Thymus (tissue), 11 donors: ENCODE measurements at regions not wholly inside any gene's neighbourhood (a gene's known extent, or its start where the extent isn't known, plus 50 kb on each side); places are given as distances from the start of the nearest gene placed in this dataset.

Experiments used
- DNase-seq, 9 donors: peaks; one replicate each; pipeline ENCODE4 v3.0.0-alpha.2; 2013; ENCODE audit warnings: low spot score in 9 of 9, low read depth in 6 of 9, missing footprints in 1 of 9
- H3K27ac ChIP-seq, 2 donors: one replicate each; pipeline ENCODE4 v1.5.1; 2013; ENCODE audit warnings: control low read depth in 1 of 2, low read depth in 1 of 2, low read length in 1 of 2, mild to moderate bottlenecking in 1 of 2, moderate library complexity in 1 of 2
- H3K27me3 ChIP-seq, 2 donors: one replicate each; pipeline ENCODE4 v1.5.1; 2013; ENCODE audit warnings: low read length in 1 of 2; ENCODE audit not compliant: control insufficient read depth in 2 of 2, insufficient read depth in 1 of 2
- H3K36me3 ChIP-seq, 2 donors: one replicate each; pipeline ENCODE4 v1.5.1; 2013; ENCODE audit warnings: low read length in 1 of 2, mild to moderate bottlenecking in 1 of 2, moderate library complexity in 1 of 2; ENCODE audit not compliant: control insufficient read depth in 2 of 2, insufficient read depth in 2 of 2
- H3K4me1 ChIP-seq, 2 donors: one replicate each; pipeline ENCODE4 v1.5.1; 2013; ENCODE audit warnings: low read length in 2 of 2; ENCODE audit not compliant: control insufficient read depth in 2 of 2, insufficient read depth in 2 of 2
- H3K4me3 ChIP-seq, 2 donors: one replicate each; pipeline ENCODE4 v1.5.1; 2013; ENCODE audit warnings: low read length in 2 of 2, control low read depth in 1 of 2, mild to moderate bottlenecking in 1 of 2
- H3K9me3 ChIP-seq, 2 donors: one replicate each; pipeline ENCODE4 v1.5.1; 2013; ENCODE audit warnings: low read length in 1 of 2, mild to moderate bottlenecking in 1 of 2; ENCODE audit not compliant: control insufficient read depth in 2 of 2, insufficient read depth in 1 of 2
- WGBS: extraction: QIAGEN DNeasy Blood & Tissue Kit; methylation state at CpG from one replicate; pipeline ENCODE4 v1.1.7; 2013; 5-methylcytosine and 5-hydroxymethylcytosine counted together
- donor health status: healthy.

DNA sequence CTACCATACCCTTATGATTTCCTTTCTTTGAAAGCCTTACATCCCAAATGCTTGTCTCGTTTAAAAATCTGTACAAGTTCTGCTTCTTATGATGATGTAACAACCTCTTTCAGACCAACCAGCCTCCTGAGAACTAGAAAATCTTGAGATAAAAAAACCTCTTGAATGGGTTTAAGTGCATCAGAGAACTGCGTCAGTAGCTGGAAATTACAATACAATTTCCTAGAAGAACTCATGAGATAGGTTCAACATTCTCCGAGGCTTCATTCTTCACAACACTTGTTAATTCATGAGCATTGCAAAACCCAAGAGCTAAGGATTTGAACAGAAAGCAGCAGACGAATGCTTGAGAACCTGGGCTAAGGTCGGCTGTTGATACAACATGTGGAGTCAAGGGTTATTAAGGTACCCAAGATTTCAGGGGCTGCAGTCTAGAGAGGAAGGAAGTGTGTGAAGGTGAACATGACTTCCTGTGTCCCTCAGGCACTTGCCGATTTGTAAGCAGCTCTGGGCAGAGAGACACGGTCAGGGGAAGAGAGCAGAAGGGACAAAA is 286.0 kb downstream of the ICE1 start:
- DNase-seq, result no peak
- 70% methylated on average over 7 of the region's 7 CpGs for WGBS
- Histone ChIP-seq H3K27ac (no peak overlapping the region), H3K36me3 (no peaks in the 10 kb centered on the region), H3K4me1 (no peaks in the 10 kb centered on the region), H3K4me3 (no peak overlapping the region), H3K9me3 (peaks cover 0 to under 1% of the 10 kb centered on the region in 2 donors), H3K27me3 (no peaks in the 10 kb centered on the region)

- DNase-seq, result no peak
- Histone ChIP-seq H3K27me3 (no peaks in the 10 kb centered on the region), H3K4me1 (no peaks in the 10 kb centered on the region), H3K4me3 (no peak overlapping the region), H3K36me3 (no peaks in the 10 kb centered on the region), H3K27ac (no peak overlapping the region), H3K9me3 (no peaks in the 10 kb centered on the region)
- WGBS, result 43% methylated on average over 9 of the region's 9 CpGs
These were observed 282.5 kb downstream of the ICE1 start for GRCh38 chr5:5705010-5705409.

DNA sequence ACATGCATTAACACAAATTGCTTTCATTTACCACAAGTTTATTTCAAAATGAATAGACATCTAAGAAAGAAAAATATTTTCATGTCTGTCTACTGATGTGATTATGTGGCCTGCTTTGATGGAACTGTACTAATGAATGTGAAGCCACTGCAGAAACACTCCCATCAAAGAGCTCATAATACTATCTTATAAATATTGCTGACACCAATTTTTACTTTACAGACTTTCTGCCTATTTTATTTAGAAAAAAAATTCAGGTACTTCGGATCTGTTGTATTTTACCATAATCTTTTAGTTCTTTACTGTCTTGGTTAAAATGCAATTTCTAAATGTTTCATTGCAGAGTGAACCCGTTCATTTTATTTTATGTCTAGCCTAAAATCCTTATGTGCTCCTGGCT is 281.9 kb downstream of the ICE1 start:
- no peaks in the 10 kb centered on the region for H3K9me3 ChIP-seq
- H3K4me1 ChIP-seq, result no peaks in the 10 kb centered on the region
- H3K27ac ChIP-seq, result no peak overlapping the region
- 91% methylated on average over 2 of the region's 2 CpGs for whole genome bisulfite sequencing
- H3K4me3 ChIP-seq, result no peak overlapping the region
- DNase-seq, result no peak
- no peaks in the 10 kb centered on the region for H3K36me3 ChIP-seq
- no peaks in the 10 kb centered on the region for H3K27me3 ChIP-seq

GRCh38 chr5:5702934-5703333 is 280.5 kb downstream of the ICE1 start:
- no peak for DNase-seq
- Histone ChIP-seq H3K36me3 (no peaks in the 10 kb centered on the region), H3K4me3 (no peak overlapping the region), H3K27ac (no peak overlapping the region), H3K4me1 (no peaks in the 10 kb centered on the region), H3K9me3 (no peaks in the 10 kb centered on the region), H3K27me3 (no peaks in the 10 kb centered on the region)
- WGBS, result 94% methylated on average over 7 of the region's 7 CpGs

DNA sequence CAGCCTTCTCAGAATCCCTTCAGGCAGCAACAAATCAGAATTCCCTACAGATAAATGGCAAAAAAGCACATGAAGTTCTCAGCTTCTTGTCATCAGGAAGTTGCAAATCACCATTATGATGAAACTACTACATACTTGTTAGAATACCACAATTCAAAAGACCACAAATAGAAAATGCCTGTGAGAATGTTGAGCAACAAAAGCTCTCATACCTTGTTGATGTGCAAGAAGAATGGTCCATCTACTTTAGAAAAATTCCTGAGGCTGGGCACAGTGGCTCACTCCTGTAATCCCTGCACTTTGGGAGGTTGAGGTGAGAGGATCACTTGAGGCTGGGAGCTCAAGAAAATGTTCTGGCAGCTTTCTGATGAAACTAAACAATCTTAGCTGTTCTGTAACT is 278.1 kb downstream of the ICE1 start:
- no peak for DNase-seq
- no peaks in the 10 kb centered on the region for H3K27me3 ChIP-seq

GRCh38 chr5:5699062-5699461 is 276.6 kb downstream of the ICE1 start:
- no peaks in the 10 kb centered on the region for H3K27me3 ChIP-seq
- H3K9me3 ChIP-seq, result no peaks in the 10 kb centered on the region
- no peak overlapping the region for H3K27ac ChIP-seq
- WGBS, result 88% methylated on average over 12 of the region's 12 CpGs
- no peak for DNase-seq
- no peaks in the 10 kb centered on the region for H3K36me3 ChIP-seq
- no peak overlapping the region for H3K4me3 ChIP-seq
- no peaks in the 10 kb centered on the region for H3K4me1 ChIP-seq

More for the DNA sequence above, 278.1 kb downstream of the ICE1 start:
- Histone ChIP-seq H3K9me3 (no peaks in the 10 kb centered on the region), H3K36me3 (no peaks in the 10 kb centered on the region), H3K4me1 (no peaks in the 10 kb centered on the region), H3K4me3 (no peak overlapping the region), H3K27ac (no peak overlapping the region)

DNA sequence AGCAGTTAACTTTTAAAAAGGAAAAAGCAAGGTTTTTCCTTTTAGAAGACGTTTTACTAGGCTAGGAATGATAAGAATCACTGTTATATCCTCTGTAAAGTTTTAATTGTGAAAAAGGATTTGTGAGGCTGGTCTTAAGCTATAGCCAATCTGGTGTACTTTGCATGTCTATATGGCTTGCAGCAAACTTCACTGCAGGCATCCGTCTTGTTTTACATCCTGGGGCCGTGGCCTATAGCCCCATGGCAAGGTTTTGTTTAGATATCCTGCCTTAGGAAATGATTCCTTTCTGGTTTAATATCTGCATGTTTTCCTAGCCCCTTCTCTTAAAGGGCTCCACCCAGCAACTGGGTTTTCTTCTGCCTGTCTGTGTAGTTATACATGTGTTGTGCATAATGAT is 272.8 kb downstream of the ICE1 start:
- WGBS, result 44% methylated on average over 3 of the region's 3 CpGs

GRCh38 chr5:5688925-5689310 is 266.4 kb downstream of the ICE1 start:
- 79% methylated on average over 2 of the region's 2 CpGs for WGBS

More for the DNA sequence above, 272.8 kb downstream of the ICE1 start:
- no peak for DNase-seq
- Histone ChIP-seq H3K36me3 (no peaks in the 10 kb centered on the region), H3K27me3 (no peaks in the 10 kb centered on the region), H3K9me3 (no peaks in the 10 kb centered on the region), H3K4me3 (no peak overlapping the region), H3K4me1 (no peaks in the 10 kb centered on the region), H3K27ac (no peak overlapping the region)

GRCh38 chr5:5688194-5688924 is 265.9 kb downstream of the ICE1 start:
- no peak overlapping the region for H3K4me3 ChIP-seq
- no peaks in the 10 kb centered on the region for H3K27me3 ChIP-seq
- no peaks in the 10 kb centered on the region for H3K36me3 ChIP-seq
- no peaks in the 10 kb centered on the region for H3K9me3 ChIP-seq
- 36% methylated on average over 8 of the region's 8 CpGs for WGBS
- DNase-seq, result no peak
- no peaks in the 10 kb centered on the region for H3K4me1 ChIP-seq
- H3K27ac ChIP-seq, result no peak overlapping the region

More at GRCh38 chr5:5688925-5689310, 266.4 kb downstream of the ICE1 start:
- H3K27me3 ChIP-seq, result no peaks in the 10 kb centered on the region
- H3K27ac ChIP-seq, result no peak overlapping the region
- H3K36me3 ChIP-seq, result no peaks in the 10 kb centered on the region
- H3K4me3 ChIP-seq, result no peak overlapping the region
- DNase-seq, result no peak
- H3K9me3 ChIP-seq, result no peaks in the 10 kb centered on the region
- H3K4me1 ChIP-seq, result no peaks in the 10 kb centered on the region
